Hepatocyte (in vitro differentiated cells): ENCODE measurements at regions not wholly inside any gene's neighbourhood (a gene's known extent, or its start where the extent isn't known, plus 50 kb on each side); places are given as distances from the start of the nearest gene placed in this dataset.

Experiments
- DNase-seq: peaks from one replicate; pipeline ENCODE4 v3.0.0-alpha.2; 2016; ENCODE audit warnings: low spot score
- H2AFZ ChIP-seq: fragments of 200-600 bp; sonication (generic); 2 replicates; pipeline ENCODE4 v1.6.0; 2016; ENCODE audit warnings: antibody characterized with exemption, mild to moderate bottlenecking
- H3K27ac ChIP-seq: fragments of 200-600 bp; sonication (generic); 2 replicates; pipeline ENCODE4 v1.5.1; 2016; ENCODE audit warnings: mild to moderate bottlenecking
- H3K27me3 ChIP-seq: fragments of 200-600 bp; sonication (generic); 2 replicates; pipeline ENCODE4 v1.6.1; 2016
- H3K36me3 ChIP-seq: fragments of 200-600 bp; sonication (generic); replicated peaks from 2 replicates; pipeline ENCODE4 v1.5.1; 2016; ENCODE audit warnings: low read depth; ENCODE audit not compliant: insufficient read depth
- H3K4me1 ChIP-seq: fragments of 200-600 bp; sonication (generic); 2 replicates; pipeline ENCODE4 v1.5.1; 2016; ENCODE audit warnings: mild to moderate bottlenecking, moderate library complexity; ENCODE audit not compliant: insufficient read depth
- H3K4me2 ChIP-seq: fragments of 200-600 bp; sonication (generic); 2 replicates; pipeline ENCODE4 v1.6.0; 2016
- H3K4me3 ChIP-seq: fragments of 200-600 bp; sonication (generic); 2 replicates; pipeline ENCODE4 v1.5.1; 2016; ENCODE audit warnings: mild to moderate bottlenecking
- H3K79me2 ChIP-seq: fragments of 200-600 bp; sonication (generic); 2 replicates; pipeline ENCODE4 v1.6.0; 2017; ENCODE audit warnings: mild to moderate bottlenecking
- H3K9me2 ChIP-seq: fragments of 200-600 bp; sonication (generic); replicated peaks from 2 replicates; pipeline ENCODE4 v1.6.0; 2017; ENCODE audit warnings: mild to moderate bottlenecking; ENCODE audit not compliant: insufficient read depth
- H3K9me3 ChIP-seq: fragments of 200-600 bp; sonication (generic); 2 replicates; pipeline ENCODE4 v1.5.1; 2016; ENCODE audit warnings: low read depth, mild to moderate bottlenecking
- H4K20me1 ChIP-seq: fragments of 200-600 bp; sonication (generic); 2 replicates; pipeline ENCODE4 v1.6.0; 2016; ENCODE audit warnings: mild to moderate bottlenecking; ENCODE audit not compliant: insufficient read depth, poor library complexity, severe bottlenecking
- EZH2 ChIP-seq: fragments of 200-600 bp; sonication (generic); IDR thresholded peaks from 2 replicates; pipeline ENCODE4 v1.6.1; 2016; ENCODE audit warnings: antibody characterized with exemption, mild to moderate bottlenecking, borderline replicate concordance
- EZH2phosphoT487 ChIP-seq: fragments of 200-600 bp; sonication (generic); IDR thresholded peaks from one replicate; pipeline ENCODE4 v1.6.1; 2018; ENCODE audit warnings: antibody characterized with exemption, mild to moderate bottlenecking, low read depth, moderate library complexity; ENCODE audit not compliant: unreplicated experiment, severe bottlenecking
- WGBS: methylation state at CpG from one replicate; pipeline ENCODE4 v1.1.6; 2016; ENCODE audit warnings: low lambda C conversion rate; ENCODE audit errors: missing lambda C conversion rate; 5-methylcytosine and 5-hydroxymethylcytosine counted together
- TF ChIP-seq, protein P1 (sequence below): fragments of 200-600 bp; sonication (generic); IDR thresholded peaks from 2 replicates; pipeline ENCODE4 v1.5.1; 2016; ENCODE audit warnings: antibody characterized with exemption, mild to moderate bottlenecking; ENCODE audit not compliant: poor library complexity

- no peaks in the 10 kb centered on the region for H3K9me2 ChIP-seq
- WGBS = 81% methylated on average over 20 of the region's 20 CpGs
- H3K4me3 ChIP-seq = no peak overlapping the region
- no peaks in the 10 kb centered on the region for H3K9me3 ChIP-seq
- no peaks in the 10 kb centered on the region for H3K4me1 ChIP-seq
- no peak overlapping the region for H3K27ac ChIP-seq
- H3K36me3 ChIP-seq = no peaks in the 10 kb centered on the region
- H3K4me2 ChIP-seq = no peak overlapping the region
- TF ChIP-seq, protein P1, sequence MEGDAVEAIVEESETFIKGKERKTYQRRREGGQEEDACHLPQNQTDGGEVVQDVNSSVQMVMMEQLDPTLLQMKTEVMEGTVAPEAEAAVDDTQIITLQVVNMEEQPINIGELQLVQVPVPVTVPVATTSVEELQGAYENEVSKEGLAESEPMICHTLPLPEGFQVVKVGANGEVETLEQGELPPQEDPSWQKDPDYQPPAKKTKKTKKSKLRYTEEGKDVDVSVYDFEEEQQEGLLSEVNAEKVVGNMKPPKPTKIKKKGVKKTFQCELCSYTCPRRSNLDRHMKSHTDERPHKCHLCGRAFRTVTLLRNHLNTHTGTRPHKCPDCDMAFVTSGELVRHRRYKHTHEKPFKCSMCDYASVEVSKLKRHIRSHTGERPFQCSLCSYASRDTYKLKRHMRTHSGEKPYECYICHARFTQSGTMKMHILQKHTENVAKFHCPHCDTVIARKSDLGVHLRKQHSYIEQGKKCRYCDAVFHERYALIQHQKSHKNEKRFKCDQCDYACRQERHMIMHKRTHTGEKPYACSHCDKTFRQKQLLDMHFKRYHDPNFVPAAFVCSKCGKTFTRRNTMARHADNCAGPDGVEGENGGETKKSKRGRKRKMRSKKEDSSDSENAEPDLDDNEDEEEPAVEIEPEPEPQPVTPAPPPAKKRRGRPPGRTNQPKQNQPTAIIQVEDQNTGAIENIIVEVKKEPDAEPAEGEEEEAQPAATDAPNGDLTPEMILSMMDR = no peak
- TF ChIP-seq EZH2 = no peak
- no peak for TF ChIP-seq EZH2phosphoT487
- peaks cover 68% of the 10 kb centered on the region for H3K27me3 ChIP-seq
- no peaks in the 10 kb centered on the region for H3K79me2 ChIP-seq
- H4K20me1 ChIP-seq = no peaks in the 10 kb centered on the region
- no peak for DNase-seq
- no peak overlapping the region for H2AFZ ChIP-seq
Measured at GRCh38 chr17:79180358-79181005, 105.9 kb downstream of the ENGASE start.

DNA sequence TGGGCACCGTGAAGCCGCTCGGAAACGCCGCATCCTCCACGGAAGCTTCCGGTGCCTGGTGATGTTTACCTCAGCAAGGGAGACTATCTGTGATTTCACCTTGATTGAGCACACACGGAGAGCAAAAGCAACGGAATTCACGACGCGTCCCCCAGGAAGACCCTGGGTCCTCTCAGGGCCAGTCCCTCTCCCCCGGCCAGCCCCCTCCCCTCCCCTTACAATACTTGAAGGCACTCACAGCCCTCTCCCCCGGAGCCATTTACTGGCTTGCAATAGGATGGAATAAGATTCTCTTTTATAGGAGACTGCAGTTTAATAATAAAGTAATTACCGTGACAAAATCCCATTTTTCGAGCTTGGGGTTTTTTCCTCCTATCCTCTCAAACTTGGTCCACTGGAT, 104.7 kb downstream of the ENGASE start:
- H4K20me1 ChIP-seq = no peaks in the 10 kb centered on the region
- H3K36me3 ChIP-seq = no peaks in the 10 kb centered on the region
- H3K9me3 ChIP-seq = no peaks in the 10 kb centered on the region
- H3K4me3 ChIP-seq = no peak overlapping the region
- no peak for DNase-seq
- no peaks in the 10 kb centered on the region for H3K9me2 ChIP-seq
- no peak for TF ChIP-seq EZH2
- TF ChIP-seq, protein P1 = no peak
- no peak for TF ChIP-seq EZH2phosphoT487
- no peak overlapping the region for H2AFZ ChIP-seq
- H3K79me2 ChIP-seq = no peaks in the 10 kb centered on the region
- no peaks in the 10 kb centered on the region for H3K4me1 ChIP-seq
- WGBS = 92% methylated on average over 10 of the region's 16 CpGs
- H3K4me2 ChIP-seq = no peak overlapping the region
- peaks cover 56% of the 10 kb centered on the region for H3K27me3 ChIP-seq
- H3K27ac ChIP-seq = no peak overlapping the region

DNA sequence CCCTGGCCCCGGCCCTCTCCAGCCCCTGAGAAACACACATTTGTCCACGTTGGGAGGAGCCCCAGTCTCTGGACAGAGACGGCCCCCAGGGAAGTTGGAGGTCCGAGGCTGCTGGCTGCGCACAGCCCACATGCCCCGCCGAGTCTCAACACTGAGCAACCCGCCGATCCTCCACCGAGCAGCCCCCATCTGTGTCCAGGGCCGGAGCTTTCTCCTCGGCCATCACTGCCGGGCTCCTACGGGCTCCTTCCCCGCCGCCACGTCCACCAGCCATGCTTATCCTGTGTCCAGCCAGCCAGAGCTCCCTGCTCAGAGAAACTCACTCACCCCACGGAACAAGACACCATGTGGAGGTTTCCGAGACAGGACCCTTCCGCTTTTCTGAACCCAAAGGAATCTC, 103.3 kb downstream of the ENGASE start:
- Histone ChIP-seq H4K20me1 (no peaks in the 10 kb centered on the region), H3K27me3 (peaks cover 44% of the 10 kb centered on the region), H3K4me3 (no peak overlapping the region), H3K4me1 (no peaks in the 10 kb centered on the region), H3K36me3 (no peaks in the 10 kb centered on the region), H3K79me2 (no peaks in the 10 kb centered on the region), H3K9me3 (no peaks in the 10 kb centered on the region), H3K27ac (no peak overlapping the region), H3K9me2 (no peaks in the 10 kb centered on the region), H3K4me2 (no peak overlapping the region), H2AFZ (no peak overlapping the region)
- no peak for DNase-seq
- 92% methylated on average over 20 of the region's 20 CpGs for WGBS
- TF ChIP-seq, protein P1 = no peak
- TF ChIP-seq EZH2 (no peak), EZH2phosphoT487 (no peak)
